ENCODE measurements at regions not wholly inside any gene's neighbourhood (a gene's known extent, or its start where the extent isn't known, plus 50 kb on each side); places are given as distances from the start of the nearest gene placed in this dataset.

DNA sequence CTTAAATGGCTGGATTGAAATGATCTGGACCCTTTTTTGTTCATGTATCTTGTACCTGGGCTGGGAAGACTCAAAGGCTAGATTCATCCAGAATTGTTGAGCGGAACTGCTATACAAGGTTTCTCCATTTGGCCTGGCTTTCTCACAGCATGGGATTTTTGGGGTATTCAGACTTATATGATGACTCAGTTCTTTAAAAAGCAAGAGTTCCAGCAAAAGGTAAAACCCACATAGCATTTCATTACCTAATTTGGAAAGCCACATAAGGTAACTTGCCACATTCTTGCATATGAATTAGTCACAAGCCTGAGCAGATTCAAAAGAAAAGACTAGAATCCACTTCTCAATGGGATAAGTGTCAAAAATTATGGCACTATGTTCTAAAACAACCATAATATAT, 137.4 kb downstream of the HGF start:
- Histone ChIP-seq H3K36me3 (no peaks in the 10 kb centered on the region), H3K4me3 (no peak overlapping the region), H3K9me3 (no peaks in the 10 kb centered on the region), H3K4me1 (no peaks in the 10 kb centered on the region), H3K27me3 (no peaks in the 10 kb centered on the region), H3K27ac (no peak overlapping the region)
- intact Hi-C loops (cut with DNase I), result no loop called here
- no peak for DNase-seq
- no peak for ATAC-seq
- TF ChIP-seq, protein P1, sequence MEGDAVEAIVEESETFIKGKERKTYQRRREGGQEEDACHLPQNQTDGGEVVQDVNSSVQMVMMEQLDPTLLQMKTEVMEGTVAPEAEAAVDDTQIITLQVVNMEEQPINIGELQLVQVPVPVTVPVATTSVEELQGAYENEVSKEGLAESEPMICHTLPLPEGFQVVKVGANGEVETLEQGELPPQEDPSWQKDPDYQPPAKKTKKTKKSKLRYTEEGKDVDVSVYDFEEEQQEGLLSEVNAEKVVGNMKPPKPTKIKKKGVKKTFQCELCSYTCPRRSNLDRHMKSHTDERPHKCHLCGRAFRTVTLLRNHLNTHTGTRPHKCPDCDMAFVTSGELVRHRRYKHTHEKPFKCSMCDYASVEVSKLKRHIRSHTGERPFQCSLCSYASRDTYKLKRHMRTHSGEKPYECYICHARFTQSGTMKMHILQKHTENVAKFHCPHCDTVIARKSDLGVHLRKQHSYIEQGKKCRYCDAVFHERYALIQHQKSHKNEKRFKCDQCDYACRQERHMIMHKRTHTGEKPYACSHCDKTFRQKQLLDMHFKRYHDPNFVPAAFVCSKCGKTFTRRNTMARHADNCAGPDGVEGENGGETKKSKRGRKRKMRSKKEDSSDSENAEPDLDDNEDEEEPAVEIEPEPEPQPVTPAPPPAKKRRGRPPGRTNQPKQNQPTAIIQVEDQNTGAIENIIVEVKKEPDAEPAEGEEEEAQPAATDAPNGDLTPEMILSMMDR (IDR thresholded peaks at IDR 0.05), result no peak

DNA sequence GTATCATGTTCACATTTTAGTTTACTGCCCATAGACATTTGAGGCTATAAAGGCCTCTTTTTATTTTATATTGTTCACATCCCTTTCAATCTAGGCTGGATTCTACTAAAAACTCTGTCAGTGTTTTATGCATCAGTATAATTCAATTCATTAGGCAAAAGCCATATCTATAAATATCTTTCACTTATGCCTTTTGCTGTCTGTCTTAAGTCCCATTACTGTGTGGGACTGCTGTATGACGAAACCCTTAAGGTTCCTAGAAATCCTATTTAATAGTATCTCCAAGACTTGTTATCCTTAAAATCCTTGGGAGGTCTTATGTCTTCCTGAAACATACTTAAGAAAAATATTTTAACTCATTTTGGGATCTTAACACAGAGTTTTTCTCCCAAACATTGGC, 139.2 kb downstream of the HGF start:
- intact Hi-C loops (cut with DNase I), result no loop called here
- no peak for ATAC-seq
- H3K27ac ChIP-seq, result no peak overlapping the region
- TF ChIP-seq, protein P1 (IDR thresholded peaks at IDR 0.05), result no peak
- H3K9me3 ChIP-seq, result no peaks in the 10 kb centered on the region
- no peaks in the 10 kb centered on the region for H3K36me3 ChIP-seq
- H3K4me3 ChIP-seq, result no peak overlapping the region
- H3K4me1 ChIP-seq, result no peaks in the 10 kb centered on the region
- no peak for DNase-seq
- no peaks in the 10 kb centered on the region for H3K27me3 ChIP-seq

DNA sequence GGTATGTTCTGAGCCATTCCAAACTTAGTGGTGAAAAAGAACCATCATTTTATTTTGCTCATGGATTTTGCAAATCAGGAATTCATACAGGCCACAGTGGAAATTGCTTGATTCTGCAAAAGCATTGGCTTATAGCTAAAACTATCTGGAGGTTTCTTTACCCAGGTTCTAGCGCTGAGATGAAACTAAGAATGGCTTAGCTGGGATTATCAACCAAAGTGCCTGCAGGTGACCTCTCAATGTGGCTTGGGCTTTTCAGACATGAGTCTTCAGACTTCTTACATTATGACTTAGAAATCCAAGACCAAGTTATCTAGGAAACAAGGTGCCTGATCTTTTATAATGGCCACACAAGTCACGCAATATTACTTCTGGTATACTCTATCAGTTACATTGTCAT, 140.1 kb downstream of the HGF start:
- Histone ChIP-seq H3K27me3 (no peaks in the 10 kb centered on the region), H3K4me3 (no peak overlapping the region), H3K27ac (no peak overlapping the region), H3K36me3 (no peaks in the 10 kb centered on the region), H3K9me3 (no peaks in the 10 kb centered on the region), H3K4me1 (no peaks in the 10 kb centered on the region)
- TF ChIP-seq, protein P1 (IDR thresholded peaks at IDR 0.05), result no peak
- ATAC-seq, result no peak
- DNase-seq, result no peak
- intact Hi-C loops (cut with DNase I), result no loop called here

DNA sequence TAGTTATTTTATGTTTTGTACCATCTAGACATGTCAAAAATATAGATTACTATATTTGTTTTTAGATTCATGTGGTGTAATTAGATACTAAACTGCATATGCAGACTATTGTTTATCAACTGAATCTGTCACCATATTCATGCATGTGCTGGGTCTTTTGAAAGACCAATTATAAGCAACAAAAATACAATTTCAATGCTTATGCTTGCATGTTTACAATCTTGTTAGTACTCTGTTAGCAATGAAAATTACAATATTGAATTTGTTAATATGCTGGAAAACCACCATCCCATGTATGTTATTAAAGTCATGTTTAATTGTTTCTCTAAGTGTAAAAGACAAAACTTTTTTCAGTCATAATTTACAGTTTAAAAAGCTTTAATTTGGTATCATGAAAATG, 140.9 kb downstream of the HGF start:
- TF ChIP-seq, protein P1 (IDR thresholded peaks at IDR 0.05), result no peak
- no peaks in the 10 kb centered on the region for H3K27me3 ChIP-seq
- no peaks in the 10 kb centered on the region for H3K9me3 ChIP-seq
- no peaks in the 10 kb centered on the region for H3K36me3 ChIP-seq
- no peak overlapping the region for H3K4me3 ChIP-seq
- intact Hi-C loops (cut with DNase I), result no loop called here
- DNase-seq (no peak), ATAC-seq (no peak)
- H3K4me1 ChIP-seq, result no peaks in the 10 kb centered on the region
- H3K27ac ChIP-seq, result no peak overlapping the region

DNA sequence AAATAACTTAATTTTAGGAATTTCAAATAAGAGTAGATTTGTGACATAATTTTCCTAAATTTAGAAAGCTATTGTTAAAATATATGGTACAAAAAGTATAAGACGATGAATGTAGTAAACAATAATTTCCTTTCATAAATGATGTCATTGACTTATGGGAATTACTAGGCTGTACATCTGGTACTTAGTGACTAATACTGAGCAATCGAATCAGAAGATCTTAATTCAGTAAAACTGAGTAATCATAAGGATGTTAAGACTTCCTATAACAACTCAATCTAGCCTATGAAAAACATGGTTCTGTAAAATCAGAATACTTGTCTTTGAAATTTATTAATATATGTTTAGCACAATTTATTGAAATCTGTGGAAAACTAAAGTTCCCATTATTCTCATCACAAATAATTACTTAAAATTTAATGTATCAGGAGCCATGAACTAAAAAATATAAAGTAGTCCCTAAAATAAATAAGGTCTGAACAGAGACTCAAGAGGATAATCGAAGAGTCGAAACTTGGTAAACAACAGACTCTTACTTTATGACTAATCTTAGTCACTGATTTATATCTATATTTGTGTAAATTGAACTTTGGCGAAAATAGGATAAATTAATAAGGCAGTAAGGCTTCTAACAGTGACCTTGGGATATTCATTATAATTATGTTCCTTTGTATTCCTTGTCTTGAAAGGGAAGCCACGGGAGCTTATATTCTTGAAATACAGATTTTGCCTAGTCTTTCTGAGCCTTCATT, 142.1 kb downstream of the HGF start:
- ATAC-seq, result no peak
- H3K27me3 ChIP-seq, result no peaks in the 10 kb centered on the region
- H3K4me1 ChIP-seq, result no peaks in the 10 kb centered on the region
- H3K9me3 ChIP-seq, result no peaks in the 10 kb centered on the region
- H3K36me3 ChIP-seq, result no peaks in the 10 kb centered on the region
- TF ChIP-seq, protein P1 (IDR thresholded peaks at IDR 0.05), result no peak
- DNase-seq, result no peak
- no peak overlapping the region for H3K4me3 ChIP-seq
- H3K27ac ChIP-seq, result no peak overlapping the region
- intact Hi-C loops (cut with DNase I), result no loop called here

All from left lung (tissue), 4 donors.